MM.1S (cell line): ENCODE measurements at regions not wholly inside any gene's neighbourhood (a gene's known extent, or its start where the extent isn't known, plus 50 kb on each side); places are given as distances from the start of the nearest gene placed in this dataset.
A peak's percentile ranks its signal among the peaks of the same experiment; 100 is the strongest.
"Not testable (repeated sequence)": the region's sequence is repeated elsewhere in the genome, so short reads cannot be mapped to it uniquely, and the experiment has no call there.

Source experiments
- DNase-seq: peaks from one replicate; pipeline ENCODE4 v3.0.0-alpha.2; 2015
- H2AFZ ChIP-seq: fragments of 300-600 bp; sonication (generic); 2 replicates; pipeline ENCODE4 v1.6.0; 2016; ENCODE audit warnings: antibody characterized with exemption, low read length
- H3F3A ChIP-seq: fragments of 300-600 bp; sonication (generic); 2 replicates; pipeline ENCODE4 v1.6.1; 2016; ENCODE audit warnings: mild to moderate bottlenecking, antibody characterized with exemption, low read length, moderate library complexity, mixed read lengths; ENCODE audit not compliant: insufficient read depth
- H3K27ac ChIP-seq: fragments of 300-600 bp; sonication (generic); 2 replicates; pipeline ENCODE4 v1.5.1; 2016; ENCODE audit warnings: mild to moderate bottlenecking, low read length
- H3K27me3 ChIP-seq: fragments of 300-600 bp; sonication (generic); replicated peaks from 2 replicates; pipeline ENCODE4 v1.6.0; 2016; ENCODE audit warnings: low read length; ENCODE audit not compliant: insufficient read depth
- H3K36me3 ChIP-seq: fragments of 300-600 bp; sonication (generic); replicated peaks from 2 replicates; pipeline ENCODE4 v1.6.1; 2016; ENCODE audit warnings: mild to moderate bottlenecking, low read length, mixed read lengths; ENCODE audit not compliant: insufficient read depth
- H3K4me1 ChIP-seq: fragments of 300-600 bp; sonication (generic); 2 replicates; pipeline ENCODE4 v1.6.1; 2016; ENCODE audit warnings: low read length, mixed read lengths
- H3K4me2 ChIP-seq: fragments of 300-600 bp; sonication (generic); 2 replicates; pipeline ENCODE4 v1.6.0; 2016; ENCODE audit warnings: low read depth, low read length
- H3K4me3 ChIP-seq: fragments of 300-600 bp; sonication (generic); 2 replicates; pipeline ENCODE4 v1.5.1; 2016; ENCODE audit warnings: low read length, mixed read lengths
- H3K79me2 ChIP-seq: fragments of 300-600 bp; sonication (generic); 2 replicates; pipeline ENCODE4 v1.6.1; 2016; ENCODE audit warnings: mixed run types, low read length, mixed read lengths
- H3K9ac ChIP-seq: fragments of 300-600 bp; sonication (generic); 2 replicates; pipeline ENCODE4 v1.6.1; 2016; ENCODE audit warnings: low read length, mixed read lengths
- H3K9me2 ChIP-seq: fragments of 300-600 bp; sonication (generic); replicated peaks from 2 replicates; pipeline ENCODE4 v1.6.1; 2016; ENCODE audit warnings: mild to moderate bottlenecking, low read length, mixed read lengths; ENCODE audit not compliant: insufficient read depth
- H3K9me3 ChIP-seq: fragments of 300-600 bp; sonication (generic); replicated peaks from 2 replicates; pipeline ENCODE4 v1.6.1; 2016; ENCODE audit warnings: mild to moderate bottlenecking, low read length, mixed read lengths; ENCODE audit not compliant: insufficient read depth
- H4K20me1 ChIP-seq: fragments of 300-600 bp; sonication (generic); 2 replicates; pipeline ENCODE4 v1.6.1; 2016; ENCODE audit warnings: mild to moderate bottlenecking, low read length, moderate library complexity, mixed read lengths; ENCODE audit not compliant: insufficient read depth
- EZH2 ChIP-seq: fragments of 300-600 bp; sonication (generic); optimal IDR thresholded peaks from 2 replicates; pipeline ENCODE3; 2017; ENCODE audit warnings: low read depth, mild to moderate bottlenecking, antibody characterized with exemption, low read length, mixed read lengths
- EZH2phosphoT487 ChIP-seq: fragments of 300-600 bp; sonication (generic); IDR thresholded peaks from 2 replicates; pipeline ENCODE4 v1.6.1; 2018; ENCODE audit warnings: antibody characterized with exemption, low read length
- TF ChIP-seq, protein P1 (sequence below): fragments of 300-600 bp; sonication (generic); IDR thresholded peaks from 2 replicates; pipeline ENCODE4 v1.5.1; 2016; ENCODE audit warnings: antibody characterized with exemption, low read length, mixed read lengths

DNA sequence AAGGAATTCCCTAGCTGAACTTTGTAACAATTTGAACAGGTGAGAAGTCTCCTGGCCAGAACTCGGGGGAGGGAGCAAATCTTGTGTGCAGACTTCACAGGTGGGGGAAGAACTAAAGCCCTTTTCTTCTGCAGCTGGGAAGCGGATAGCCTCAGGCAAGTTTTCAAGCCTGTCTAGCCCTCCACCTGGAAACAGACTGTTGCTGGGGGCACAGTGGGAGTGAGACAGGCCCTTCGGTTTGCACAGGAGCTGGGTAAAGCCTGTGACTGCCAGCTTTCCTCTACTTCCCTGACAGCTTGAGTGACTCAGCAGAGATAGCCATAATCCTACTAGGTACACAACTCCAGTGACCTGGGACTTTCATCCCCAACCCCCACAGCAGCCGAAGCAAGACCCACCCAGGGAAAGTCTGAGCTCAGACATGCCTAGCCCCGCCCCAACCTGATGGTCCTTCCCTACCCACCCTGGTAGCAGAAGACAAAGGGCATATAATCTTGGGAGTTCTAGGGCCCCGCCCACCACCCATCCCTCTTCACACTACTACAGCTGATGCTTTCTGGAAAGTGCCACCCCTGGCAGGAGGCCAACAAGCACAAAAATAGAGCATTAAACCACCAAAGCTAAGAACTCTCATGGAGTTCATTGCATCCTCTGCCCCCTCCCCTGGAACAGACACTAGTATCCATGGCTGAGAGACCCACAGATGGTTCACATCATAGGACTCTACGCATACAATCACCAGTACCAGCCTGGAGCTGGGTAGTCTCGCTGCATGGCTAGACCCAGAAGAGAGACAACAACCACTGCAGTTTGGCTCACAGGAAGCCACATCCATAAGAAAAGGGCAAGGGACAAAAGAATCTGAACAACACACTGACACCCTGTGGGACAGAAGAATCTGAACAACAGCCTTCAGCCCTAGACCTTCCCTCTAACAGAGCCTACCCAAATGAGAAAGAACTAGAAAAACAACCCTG is 479.0 kb downstream of the RAP2B start:
- Histone ChIP-seq H3K9me3 (no peaks in the 10 kb centered on the region), H3K36me3 (no peaks in the 10 kb centered on the region), H3K4me1 (peaks cover 4% of the 10 kb centered on the region; the same call in 1 of the 2 replicates), H3K27ac (no peak overlapping the region), H3K4me3 (no peak overlapping the region), H3K27me3 (no peaks in the 10 kb centered on the region), H2AFZ (no peak overlapping the region), H4K20me1 (no peaks in the 10 kb centered on the region), H3K9me2 (no peaks in the 10 kb centered on the region), H3F3A (no peaks in the 10 kb centered on the region), H3K79me2 (no peaks in the 10 kb centered on the region), H3K4me2 (no peak overlapping the region), H3K9ac (no peak overlapping the region)
- no peak for TF ChIP-seq EZH2phosphoT487
- no peak for TF ChIP-seq EZH2
- TF ChIP-seq, protein P1, sequence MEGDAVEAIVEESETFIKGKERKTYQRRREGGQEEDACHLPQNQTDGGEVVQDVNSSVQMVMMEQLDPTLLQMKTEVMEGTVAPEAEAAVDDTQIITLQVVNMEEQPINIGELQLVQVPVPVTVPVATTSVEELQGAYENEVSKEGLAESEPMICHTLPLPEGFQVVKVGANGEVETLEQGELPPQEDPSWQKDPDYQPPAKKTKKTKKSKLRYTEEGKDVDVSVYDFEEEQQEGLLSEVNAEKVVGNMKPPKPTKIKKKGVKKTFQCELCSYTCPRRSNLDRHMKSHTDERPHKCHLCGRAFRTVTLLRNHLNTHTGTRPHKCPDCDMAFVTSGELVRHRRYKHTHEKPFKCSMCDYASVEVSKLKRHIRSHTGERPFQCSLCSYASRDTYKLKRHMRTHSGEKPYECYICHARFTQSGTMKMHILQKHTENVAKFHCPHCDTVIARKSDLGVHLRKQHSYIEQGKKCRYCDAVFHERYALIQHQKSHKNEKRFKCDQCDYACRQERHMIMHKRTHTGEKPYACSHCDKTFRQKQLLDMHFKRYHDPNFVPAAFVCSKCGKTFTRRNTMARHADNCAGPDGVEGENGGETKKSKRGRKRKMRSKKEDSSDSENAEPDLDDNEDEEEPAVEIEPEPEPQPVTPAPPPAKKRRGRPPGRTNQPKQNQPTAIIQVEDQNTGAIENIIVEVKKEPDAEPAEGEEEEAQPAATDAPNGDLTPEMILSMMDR, result no peak
- no peak for DNase-seq

DNA sequence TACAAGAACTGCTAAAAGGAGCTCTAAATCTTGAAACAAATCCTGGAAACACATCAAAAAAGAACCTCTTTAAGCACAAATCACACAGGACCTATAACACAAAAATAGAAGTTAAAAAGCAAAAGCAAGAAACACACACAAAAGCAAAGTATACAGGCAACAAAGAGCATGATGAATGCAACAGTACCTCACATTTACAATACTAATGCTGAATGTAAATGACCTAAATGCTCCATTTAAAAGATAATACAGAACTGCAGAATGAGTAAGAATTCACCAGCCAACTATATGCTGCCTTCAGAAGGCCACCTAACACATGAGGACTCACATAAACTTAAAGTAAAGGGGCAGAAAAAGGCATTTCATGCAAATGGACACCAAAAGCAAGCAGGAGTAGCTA is 478.6 kb upstream of the ARHGEF26 start:
- H2AFZ ChIP-seq, H3F3A ChIP-seq, H3K36me3 ChIP-seq, H3K9ac ChIP-seq, H3K79me2 ChIP-seq, H3K4me3 ChIP-seq, H3K27ac ChIP-seq, H4K20me1 ChIP-seq, H3K9me2 ChIP-seq, DNase-seq, H3K9me3 ChIP-seq, H3K4me1 ChIP-seq, H3K4me2 ChIP-seq, H3K27me3 ChIP-seq: not testable (repeated sequence)

DNA sequence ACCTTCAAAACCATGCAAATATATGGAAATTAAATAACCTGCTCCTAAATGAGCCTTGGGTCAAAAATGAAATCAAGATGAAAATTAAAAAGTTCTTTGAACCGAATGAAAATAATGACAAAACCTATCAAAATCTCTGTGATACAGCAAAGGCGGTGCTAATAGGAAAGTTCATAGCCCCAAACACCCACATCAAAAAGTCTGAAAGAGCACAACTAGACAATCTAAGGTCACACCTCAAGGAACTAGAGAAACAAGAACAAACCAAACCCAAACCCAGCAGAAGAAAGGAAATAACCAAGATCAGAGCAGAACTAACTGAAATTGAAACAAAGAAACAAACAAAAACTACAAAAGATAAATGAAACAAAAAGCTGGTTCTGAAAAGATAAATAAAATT is 477.7 kb upstream of the ARHGEF26 start:
- not testable (repeated sequence) for H3K4me2 ChIP-seq, H3K36me3 ChIP-seq, H3K9ac ChIP-seq, H3K9me3 ChIP-seq, H3K27ac ChIP-seq, H2AFZ ChIP-seq, H3K79me2 ChIP-seq, H3K4me3 ChIP-seq, H4K20me1 ChIP-seq, H3K9me2 ChIP-seq, H3K4me1 ChIP-seq, H3K27me3 ChIP-seq, H3F3A ChIP-seq
- peak; percentile 39 for DNase-seq

DNA sequence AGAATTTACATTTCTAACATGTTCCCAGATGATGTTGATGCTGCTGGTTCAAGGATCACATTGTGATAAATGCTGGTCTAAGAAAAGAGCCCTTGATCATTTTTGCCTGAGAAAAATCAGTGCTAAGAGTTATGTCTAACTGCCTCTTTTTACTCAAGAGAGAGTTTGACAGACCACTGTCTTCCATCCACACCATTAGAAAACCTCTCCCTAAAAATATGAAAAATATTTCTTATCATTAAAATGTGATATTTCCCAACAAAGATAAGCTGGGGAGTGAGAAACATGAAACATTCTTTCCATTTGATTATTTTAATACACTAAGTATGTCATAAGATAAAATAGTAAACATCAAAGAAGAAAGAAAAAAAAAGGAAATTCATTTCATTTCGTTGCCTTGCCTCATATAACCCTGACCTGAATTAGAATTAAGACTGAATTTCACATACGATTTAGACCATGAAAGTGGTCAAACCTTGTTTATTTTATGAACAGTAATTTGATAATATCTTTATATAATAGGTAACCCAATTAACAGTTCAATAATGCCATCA is 471.8 kb upstream of the ARHGEF26 start:
- Histone ChIP-seq H3K36me3 (no peaks in the 10 kb centered on the region), H3K9me3 (no peaks in the 10 kb centered on the region), H4K20me1 (no peaks in the 10 kb centered on the region), H3K27me3 (no peaks in the 10 kb centered on the region), H3K79me2 (no peaks in the 10 kb centered on the region), H3K9me2 (no peaks in the 10 kb centered on the region), H3K27ac (no peak overlapping the region), H3F3A (no peaks in the 10 kb centered on the region), H3K4me1 (no peaks in the 10 kb centered on the region), H3K9ac (no peak overlapping the region), H3K4me3 (no peak overlapping the region), H2AFZ (no peak overlapping the region), H3K4me2 (no peak overlapping the region)
- TF ChIP-seq, protein P1, result no peak
- TF ChIP-seq EZH2phosphoT487, result no peak
- no peak for TF ChIP-seq EZH2
- DNase-seq, result no peak
